Nephron (organoid): ENCODE measurements at regions not wholly inside any gene's neighbourhood (a gene's known extent, or its start where the extent isn't known, plus 50 kb on each side); places are given as distances from the start of the nearest gene placed in this dataset.

Experiments
- H3K27ac Mint-ChIP-seq, 3 experiments: 2 replicates each; pipeline ENCODE4 v1.8.0; 2020; ENCODE audit warnings: mixed read lengths in 3 of 3, mild to moderate bottlenecking in 2 of 3, moderate library complexity in 1 of 3
- H3K27me3 Mint-ChIP-seq: 2 replicates; pipeline ENCODE4 v1.8.0; 2021; ENCODE audit warnings: low read depth, mild to moderate bottlenecking, moderate library complexity, mixed read lengths
- H3K36me3 Mint-ChIP-seq: 2 replicates; pipeline ENCODE4 v1.8.0; 2020; ENCODE audit warnings: low read depth, mixed read lengths
- H3K4me1 Mint-ChIP-seq: 2 replicates; pipeline ENCODE4 v1.8.0; 2020; ENCODE audit warnings: mixed read lengths
- H3K4me3 Mint-ChIP-seq, 3 experiments: 2 replicates each; pipeline ENCODE4 v1.8.0; 2020; ENCODE audit warnings: mild to moderate bottlenecking in 3 of 3, mixed read lengths in 3 of 3, moderate library complexity in 2 of 3
- H3K9me3 Mint-ChIP-seq: 2 replicates; pipeline ENCODE4 v1.8.0; 2020; ENCODE audit warnings: mixed read lengths
- TF ChIP-seq, protein P1 (sequence below), 3 experiments: fragments of 200-600 bp; sonication (generic); IDR thresholded peaks; one replicate each; pipeline ENCODE4 v1.5.0; 2021; ENCODE audit warnings: antibody characterized with exemption in 3 of 3; ENCODE audit not compliant: unreplicated experiment in 3 of 3

DNA sequence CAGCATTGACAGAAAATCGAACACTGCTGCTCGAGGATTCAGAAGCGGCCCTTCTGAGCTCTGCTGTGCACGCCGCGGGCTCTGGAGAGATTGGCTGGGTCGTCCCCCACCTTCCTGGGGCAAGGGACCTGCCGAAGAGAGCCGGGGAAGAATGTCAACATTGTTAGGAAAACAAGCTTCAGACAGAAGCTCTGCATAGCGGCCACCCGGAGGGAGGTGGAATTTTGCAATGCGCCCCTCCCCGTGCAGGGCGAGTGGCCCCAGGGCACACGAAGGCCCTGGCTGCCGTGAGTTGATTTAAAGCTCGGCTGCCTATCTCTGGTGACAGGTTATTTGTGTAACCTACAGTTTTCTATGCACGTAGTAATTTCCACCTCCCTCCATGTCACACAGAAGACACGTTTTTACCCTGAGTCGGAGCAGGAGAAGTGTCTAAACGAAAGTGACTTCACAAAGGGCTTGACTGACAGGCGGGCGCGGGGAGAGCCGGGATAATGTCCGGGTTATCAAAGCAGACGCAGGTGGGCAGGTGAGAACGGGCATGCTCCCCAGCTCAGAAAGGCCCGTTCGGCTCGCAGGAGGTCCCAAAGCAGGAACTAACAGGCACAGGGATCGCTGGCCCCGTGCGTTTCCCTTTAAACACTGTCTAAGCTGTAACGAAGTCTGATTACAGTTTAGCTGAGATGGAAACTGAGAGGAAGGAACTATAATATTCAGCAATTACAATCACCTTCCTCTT lies 84.6 kb downstream of the PDGFA start:
- Mint-ChIP-seq H3K4me3 (peak overlapping the region in 1 of 3 experiments; percentile 11), H3K9me3 (no peaks in the 10 kb centered on the region), H3K27me3 (peaks cover 17% of the 10 kb centered on the region), H3K4me1 (peaks cover 30% of the 10 kb centered on the region), H3K27ac (peak overlapping the region in 2 of 3 experiments; percentile 21 to 55), H3K36me3 (no peaks in the 10 kb centered on the region)
- TF ChIP-seq, protein P1, sequence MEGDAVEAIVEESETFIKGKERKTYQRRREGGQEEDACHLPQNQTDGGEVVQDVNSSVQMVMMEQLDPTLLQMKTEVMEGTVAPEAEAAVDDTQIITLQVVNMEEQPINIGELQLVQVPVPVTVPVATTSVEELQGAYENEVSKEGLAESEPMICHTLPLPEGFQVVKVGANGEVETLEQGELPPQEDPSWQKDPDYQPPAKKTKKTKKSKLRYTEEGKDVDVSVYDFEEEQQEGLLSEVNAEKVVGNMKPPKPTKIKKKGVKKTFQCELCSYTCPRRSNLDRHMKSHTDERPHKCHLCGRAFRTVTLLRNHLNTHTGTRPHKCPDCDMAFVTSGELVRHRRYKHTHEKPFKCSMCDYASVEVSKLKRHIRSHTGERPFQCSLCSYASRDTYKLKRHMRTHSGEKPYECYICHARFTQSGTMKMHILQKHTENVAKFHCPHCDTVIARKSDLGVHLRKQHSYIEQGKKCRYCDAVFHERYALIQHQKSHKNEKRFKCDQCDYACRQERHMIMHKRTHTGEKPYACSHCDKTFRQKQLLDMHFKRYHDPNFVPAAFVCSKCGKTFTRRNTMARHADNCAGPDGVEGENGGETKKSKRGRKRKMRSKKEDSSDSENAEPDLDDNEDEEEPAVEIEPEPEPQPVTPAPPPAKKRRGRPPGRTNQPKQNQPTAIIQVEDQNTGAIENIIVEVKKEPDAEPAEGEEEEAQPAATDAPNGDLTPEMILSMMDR (IDR thresholded peaks at IDR 0.05; ENCODE audit: unreplicated experiment in 3 of 3) = no peak

DNA sequence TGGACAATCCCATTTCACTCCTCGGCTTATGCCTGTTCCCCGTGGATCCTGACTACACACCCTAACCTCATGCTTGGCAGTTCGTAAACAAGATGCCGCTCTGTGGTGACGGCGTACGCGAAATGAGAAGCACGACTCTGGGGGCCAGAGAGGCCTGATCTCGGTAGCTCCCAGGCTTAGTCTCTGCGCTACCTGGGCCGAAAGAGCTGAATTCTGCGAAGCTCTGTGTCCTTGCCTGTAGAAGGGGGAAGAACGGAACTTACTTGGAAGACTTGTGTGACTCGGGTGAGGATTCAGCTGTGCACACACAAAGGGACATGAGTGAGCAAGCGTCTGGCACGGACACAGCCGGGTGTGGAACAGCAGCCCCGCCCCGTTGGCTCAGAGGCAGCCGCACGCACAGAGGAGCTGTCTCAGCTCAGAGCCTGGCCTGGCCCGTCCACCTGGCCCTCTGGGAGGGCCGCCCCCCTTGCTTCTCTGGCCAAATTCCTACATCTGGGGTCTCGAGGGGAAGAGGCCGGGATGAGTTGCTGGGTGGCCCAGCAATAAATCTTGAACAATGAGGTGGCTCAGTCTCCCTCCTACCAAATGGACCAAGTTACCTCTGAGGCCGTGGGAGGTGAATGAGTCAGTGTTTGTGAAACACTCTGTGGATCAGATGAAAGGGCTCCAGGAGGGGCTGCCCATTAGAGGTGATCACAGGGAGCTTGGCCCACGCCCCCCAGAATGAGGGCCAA lies 83.8 kb downstream of the PDGFA start:
- Mint-ChIP-seq H3K4me3 (no peak overlapping the region), H3K27me3 (peaks cover 17% of the 10 kb centered on the region), H3K27ac (peak overlapping the region in 1 of 3 experiments; percentile 27), H3K9me3 (no peaks in the 10 kb centered on the region), H3K4me1 (peaks cover 37% of the 10 kb centered on the region), H3K36me3 (no peaks in the 10 kb centered on the region)
- TF ChIP-seq, protein P1 (IDR thresholded peaks at IDR 0.05; ENCODE audit: unreplicated experiment in 3 of 3) = no peak

- H3K27ac Mint-ChIP-seq = peak overlapping the region in 2 of 3 experiments; percentile 52 to 54
- H3K4me1 Mint-ChIP-seq = peaks cover 39% of the 10 kb centered on the region
- no peaks in the 10 kb centered on the region for H3K9me3 Mint-ChIP-seq
- H3K36me3 Mint-ChIP-seq = no peaks in the 10 kb centered on the region
- peaks cover 18% of the 10 kb centered on the region for H3K27me3 Mint-ChIP-seq
- H3K4me3 Mint-ChIP-seq = no peak overlapping the region
- TF ChIP-seq, protein P1 (IDR thresholded peaks at IDR 0.05; ENCODE audit: unreplicated experiment in 3 of 3) = no peak
Measured at GRCh38 chr7:436367-437128, 83.1 kb downstream of the PDGFA start.

- Mint-ChIP-seq H3K27ac (peak overlapping the region in 2 of 3 experiments; percentile 52 to 54), H3K36me3 (no peaks in the 10 kb centered on the region), H3K4me1 (peaks cover 39% of the 10 kb centered on the region), H3K27me3 (peaks cover 17% of the 10 kb centered on the region), H3K9me3 (no peaks in the 10 kb centered on the region), H3K4me3 (no peak overlapping the region)
- TF ChIP-seq, protein P1 (IDR thresholded peaks at IDR 0.05; ENCODE audit: unreplicated experiment in 3 of 3) = no peak
Measured at GRCh38 chr7:437329-438251, 82.1 kb downstream of the PDGFA start.

- no peak overlapping the region for H3K4me3 Mint-ChIP-seq
- TF ChIP-seq, protein P1 (IDR thresholded peaks at IDR 0.05; ENCODE audit: unreplicated experiment in 3 of 3) = no peak
- H3K36me3 Mint-ChIP-seq = no peaks in the 10 kb centered on the region
- no peaks in the 10 kb centered on the region for H3K9me3 Mint-ChIP-seq
- peaks cover 39% of the 10 kb centered on the region for H3K4me1 Mint-ChIP-seq
- H3K27me3 Mint-ChIP-seq = peaks cover 13% of the 10 kb centered on the region
- no peak overlapping the region for H3K27ac Mint-ChIP-seq
Measured at GRCh38 chr7:438361-438760, 81.3 kb downstream of the PDGFA start.
